Lower leg skin (tissue), 4 donors: ENCODE measurements at regions not wholly inside any gene's neighbourhood (a gene's known extent, or its start where the extent isn't known, plus 50 kb on each side); places are given as distances from the start of the nearest gene placed in this dataset.
A peak's percentile ranks its signal among the peaks of the same experiment; 100 is the strongest.

Source experiments
- DNase-seq, 2 donors: peaks; one replicate each; pipeline ENCODE4 v3.0.0-alpha.2; 2019; ENCODE audit warnings: low spot score in 2 of 2
- H3K4me3 ChIP-seq: fragments of 200-600 bp; sonication (generic); 2 replicates; pipeline ENCODE4 v1.5.1; 2017; ENCODE audit warnings: mild to moderate bottlenecking, low read depth; ENCODE audit not compliant: poor library complexity, severe bottlenecking
- POLR2A ChIP-seq, 2 donors: fragments of 450-650 bp; IDR thresholded peaks; one replicate each; pipeline ENCODE4 v1.6.1; 2016 to 2017; ENCODE audit warnings: antibody characterized with exemption in 2 of 2, mild to moderate bottlenecking in 1 of 2, moderate library complexity in 1 of 2
- WGBS, 2 donors: methylation state at CpG; one replicate each; pipeline ENCODE4 v1.1.5; 2018; 5-methylcytosine and 5-hydroxymethylcytosine counted together
- intact Hi-C: fragments of 100-400 bp; cut with DNase I; formaldehyde crosslinking; loops from one replicate; pipeline ENCODE4 v1.15.0; 2023; ENCODE audit warnings: low total_unique reads
- TF ChIP-seq, protein P1 (sequence below), 3 donors: fragments of 450-650 bp; IDR thresholded peaks; one replicate each; pipeline ENCODE4 v1.5.1; 2016; ENCODE audit warnings: antibody characterized with exemption in 3 of 3, mild to moderate bottlenecking in 3 of 3, moderate library complexity in 2 of 3

GRCh38 chr15:66944121-66944520 is 121.3 kb upstream of the SMAD3 start:
- no peak for DNase-seq
- TF ChIP-seq, protein P1, sequence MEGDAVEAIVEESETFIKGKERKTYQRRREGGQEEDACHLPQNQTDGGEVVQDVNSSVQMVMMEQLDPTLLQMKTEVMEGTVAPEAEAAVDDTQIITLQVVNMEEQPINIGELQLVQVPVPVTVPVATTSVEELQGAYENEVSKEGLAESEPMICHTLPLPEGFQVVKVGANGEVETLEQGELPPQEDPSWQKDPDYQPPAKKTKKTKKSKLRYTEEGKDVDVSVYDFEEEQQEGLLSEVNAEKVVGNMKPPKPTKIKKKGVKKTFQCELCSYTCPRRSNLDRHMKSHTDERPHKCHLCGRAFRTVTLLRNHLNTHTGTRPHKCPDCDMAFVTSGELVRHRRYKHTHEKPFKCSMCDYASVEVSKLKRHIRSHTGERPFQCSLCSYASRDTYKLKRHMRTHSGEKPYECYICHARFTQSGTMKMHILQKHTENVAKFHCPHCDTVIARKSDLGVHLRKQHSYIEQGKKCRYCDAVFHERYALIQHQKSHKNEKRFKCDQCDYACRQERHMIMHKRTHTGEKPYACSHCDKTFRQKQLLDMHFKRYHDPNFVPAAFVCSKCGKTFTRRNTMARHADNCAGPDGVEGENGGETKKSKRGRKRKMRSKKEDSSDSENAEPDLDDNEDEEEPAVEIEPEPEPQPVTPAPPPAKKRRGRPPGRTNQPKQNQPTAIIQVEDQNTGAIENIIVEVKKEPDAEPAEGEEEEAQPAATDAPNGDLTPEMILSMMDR (IDR thresholded peaks at IDR 0.05) = no peak
- no peak for TF ChIP-seq POLR2A (IDR thresholded peaks at IDR 0.05)
- WGBS, 2 donors = 78 to 96% methylated on average over 11 to 14 of the region's 14 CpGs
- intact Hi-C loops = loop anchor here (10.0 kb wide), 1 partner anchor 881 kb away; the partner anchor contains the start of gene SKOR1
- H3K4me3 ChIP-seq = no peak overlapping the region

DNA sequence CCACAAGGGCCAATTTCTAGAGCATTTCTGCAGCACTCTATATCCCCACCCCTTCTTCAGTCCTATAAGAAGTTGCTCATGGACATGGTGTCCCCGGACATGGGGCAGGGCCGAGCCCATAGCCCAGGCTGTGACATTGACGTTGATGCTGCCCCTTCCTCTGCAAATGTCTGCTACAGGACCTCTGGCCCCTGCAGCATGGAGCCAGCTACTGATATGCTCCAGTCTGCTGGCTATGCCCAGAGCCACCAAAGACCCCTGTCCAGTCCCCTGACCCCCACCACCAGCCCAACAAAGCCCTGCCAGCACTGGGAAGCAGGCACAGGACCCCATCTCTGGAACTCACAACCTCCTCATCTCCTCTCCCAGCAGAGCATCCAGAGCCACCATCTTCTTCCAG is 120.1 kb upstream of the SMAD3 start:
- H3K4me3 ChIP-seq = no peak overlapping the region
- TF ChIP-seq, protein P1 (IDR thresholded peaks at IDR 0.05) = no peak
- no peak for TF ChIP-seq POLR2A (IDR thresholded peaks at IDR 0.05)
- no peak for DNase-seq
- intact Hi-C loops = loop anchor here (5.0 to 10.0 kb wide), 2 partner anchors 357 to 880 kb away; partner anchors contain the start of gene SKOR1
- 92 to 100% methylated on average over 3 of the region's 3 CpGs for WGBS, 2 donors

- H3K4me3 ChIP-seq = no peak overlapping the region
- no peak for TF ChIP-seq POLR2A (IDR thresholded peaks at IDR 0.05)
- TF ChIP-seq, protein P1 (IDR thresholded peaks at IDR 0.05) = no peak
- WGBS, 2 donors = 71 to 82% methylated on average over 4 of the region's 4 CpGs
- DNase-seq = no peak
- intact Hi-C loops = loop anchor here (5.0 to 10.0 kb wide), 2 partner anchors 356 to 879 kb away; partner anchors contain the start of gene SKOR1
These were observed 119.6 kb upstream of the SMAD3 start for GRCh38 chr15:66945842-66946241.

DNA sequence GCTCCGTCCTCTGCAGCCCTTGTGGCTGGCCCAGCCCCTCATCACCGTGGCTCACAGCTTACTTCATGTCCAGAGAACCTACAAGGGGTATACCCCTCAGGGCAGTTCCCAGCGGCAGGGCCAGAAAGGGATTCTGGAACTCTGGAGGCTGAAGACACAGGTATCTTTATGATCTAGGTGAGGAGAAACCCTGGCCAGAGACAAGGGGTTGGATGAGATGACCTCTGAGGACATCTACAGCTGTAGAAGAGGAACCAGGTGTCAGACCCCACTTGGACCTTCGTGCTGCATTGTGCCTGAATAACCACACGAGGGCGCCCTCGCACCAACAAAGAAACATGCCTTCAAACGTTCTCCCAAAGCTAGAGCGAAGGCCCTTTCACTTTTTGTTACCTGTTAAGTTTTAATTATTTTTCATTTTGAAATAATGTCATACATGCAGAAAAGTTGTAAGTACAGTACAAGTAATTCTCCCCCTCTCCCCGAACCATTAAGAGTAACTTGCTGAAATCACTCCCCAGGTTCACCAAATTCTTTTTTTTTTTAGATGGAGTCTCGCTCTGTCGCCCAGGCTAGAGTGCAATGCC is 118.7 kb upstream of the SMAD3 start:
- 28 to 29% methylated on average over 12 of the region's 12 CpGs for whole genome bisulfite sequencing, 2 donors
- TF ChIP-seq, protein P1 (IDR thresholded peaks at IDR 0.05) = peak in 1 of 3 donors; percentile 90
- TF ChIP-seq POLR2A (IDR thresholded peaks at IDR 0.05) = no peak
- intact Hi-C loops = loop anchor here (5.0 to 10.0 kb wide), 2 partner anchors 356 to 878 kb away; partner anchors contain the start of gene SKOR1
- DNase-seq = peak; percentile 59 to 94
- no peak overlapping the region for H3K4me3 ChIP-seq

GRCh38 chr15:66947471-66947870 is 117.9 kb upstream of the SMAD3 start:
- H3K4me3 ChIP-seq = no peak overlapping the region
- intact Hi-C loops = loop anchor here (5.0 to 10.0 kb wide), 2 partner anchors 355 to 877 kb away; partner anchors contain the start of gene SKOR1
- 79 to 95% methylated on average over 12 of the region's 12 CpGs for WGBS, 2 donors
- TF ChIP-seq, protein P1 (IDR thresholded peaks at IDR 0.05) = no peak
- TF ChIP-seq POLR2A (IDR thresholded peaks at IDR 0.05) = no peak
- DNase-seq = no peak
